AG09319 (cell line): ENCODE measurements at regions not wholly inside any gene's neighbourhood (a gene's known extent, or its start where the extent isn't known, plus 50 kb on each side); places are given as distances from the start of the nearest gene placed in this dataset.
"Not testable (repeated sequence)": the region's sequence is repeated elsewhere in the genome, so short reads cannot be mapped to it uniquely, and the experiment has no call there.

Experiments
- DNase-seq: peaks from one replicate; pipeline ENCODE4 v3.0.0-alpha.2; 2010; ENCODE audit warnings: low read depth; ENCODE audit errors: extremely low read depth
- CTCF ChIP-seq: IDR thresholded peaks from 2 replicates; pipeline ENCODE4 v1.5.1; 2011; ENCODE audit warnings: low read depth, mild to moderate bottlenecking, inconsistent platforms, low read length, moderate library complexity

DNA sequence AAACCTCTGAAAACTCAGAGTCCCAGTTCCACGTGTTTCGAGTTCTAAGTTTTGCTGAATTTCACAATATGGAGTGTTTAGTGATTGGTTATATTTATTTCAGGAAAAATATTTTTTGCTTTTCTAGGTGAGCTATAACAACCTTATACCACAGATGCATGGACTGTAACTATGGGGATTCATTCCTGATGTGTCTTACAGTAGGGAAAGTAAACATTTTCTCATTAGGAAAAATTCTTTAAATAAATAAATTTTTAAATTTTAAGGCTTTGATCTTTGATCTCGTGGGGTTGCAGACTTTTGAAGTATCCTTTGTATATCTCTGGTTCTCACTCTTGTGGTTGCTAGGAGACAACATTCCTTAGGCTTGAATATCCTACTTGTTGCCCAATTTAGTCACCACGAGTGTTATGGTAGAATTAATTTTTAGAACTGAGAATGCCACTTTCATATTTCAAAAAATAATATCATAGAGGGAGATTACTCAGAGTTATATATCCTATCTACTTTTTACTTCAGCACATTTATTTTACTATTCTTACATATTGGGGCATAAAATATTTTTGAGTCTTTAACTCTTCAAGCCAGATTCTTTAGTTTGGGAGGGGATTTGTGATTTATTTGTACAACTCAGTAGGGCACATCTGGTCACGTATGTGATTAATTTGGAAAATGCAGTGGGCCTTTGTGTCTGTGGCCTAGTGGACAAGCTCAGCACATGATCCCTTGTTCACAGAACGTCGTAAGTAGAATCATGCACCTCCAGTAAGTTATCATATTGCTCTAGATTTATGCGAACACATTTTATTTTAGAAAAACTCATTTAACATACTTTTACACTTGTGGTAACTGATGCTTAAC is 224.0 kb downstream of the TTC6 start:
- TF ChIP-seq CTCF = no peak
- DNase-seq = peak; percentile 1

- not testable (repeated sequence) for DNase-seq
These were observed 225.4 kb downstream of the TTC6 start for GRCh38 chr14:37820810-37821209.

GRCh38 chr14:37824939-37825712 is 229.7 kb downstream of the TTC6 start:
- TF ChIP-seq CTCF = no peak
- DNase-seq = no peak

DNA sequence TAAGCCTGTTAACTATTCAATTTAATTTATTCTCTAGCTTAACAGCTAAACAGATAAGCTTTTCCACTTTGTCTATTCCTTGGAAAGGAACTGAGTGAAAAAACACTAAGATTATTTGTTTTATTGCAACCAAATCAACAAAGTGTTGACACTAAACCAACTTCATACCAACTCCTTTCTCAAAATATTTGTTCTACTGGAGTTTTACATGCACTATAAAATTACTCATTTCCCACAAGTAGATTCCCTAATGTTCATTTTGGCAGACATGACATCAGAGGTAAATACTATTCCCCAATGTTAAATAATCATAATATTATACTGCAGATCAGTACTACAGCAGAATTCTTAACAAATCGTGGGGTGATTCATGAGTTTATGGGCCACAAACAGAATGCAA is 231.4 kb downstream of the TTC6 start:
- TF ChIP-seq CTCF = no peak
- no peak for DNase-seq

DNA sequence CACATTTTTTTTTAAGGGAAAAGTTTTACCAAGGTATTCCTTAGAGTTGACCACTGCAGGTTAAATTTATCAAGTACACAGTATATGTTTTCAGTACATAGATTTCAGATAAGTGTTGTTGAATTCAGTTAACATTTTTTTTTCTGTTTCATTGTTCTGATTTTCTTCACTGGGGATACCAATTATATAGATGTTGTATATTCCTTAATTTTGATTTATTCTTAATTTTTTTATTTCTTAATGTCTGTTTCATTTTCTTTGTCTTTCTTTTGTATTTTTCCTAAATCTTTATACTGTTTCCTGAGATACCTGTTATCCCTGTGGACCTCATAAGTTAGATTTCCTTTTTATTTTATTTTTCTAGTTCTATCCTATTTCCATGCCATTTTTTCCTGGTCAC is 234.8 kb downstream of the TTC6 start:
- no peak for DNase-seq
- TF ChIP-seq CTCF = no peak

- no peak for DNase-seq
- no peak for TF ChIP-seq CTCF
These were observed 238.8 kb downstream of the TTC6 start for GRCh38 chr14:37834275-37834674.

- not testable (repeated sequence) for DNase-seq
These were observed 243.3 kb downstream of the TTC6 start for GRCh38 chr14:37838778-37839177.

DNA sequence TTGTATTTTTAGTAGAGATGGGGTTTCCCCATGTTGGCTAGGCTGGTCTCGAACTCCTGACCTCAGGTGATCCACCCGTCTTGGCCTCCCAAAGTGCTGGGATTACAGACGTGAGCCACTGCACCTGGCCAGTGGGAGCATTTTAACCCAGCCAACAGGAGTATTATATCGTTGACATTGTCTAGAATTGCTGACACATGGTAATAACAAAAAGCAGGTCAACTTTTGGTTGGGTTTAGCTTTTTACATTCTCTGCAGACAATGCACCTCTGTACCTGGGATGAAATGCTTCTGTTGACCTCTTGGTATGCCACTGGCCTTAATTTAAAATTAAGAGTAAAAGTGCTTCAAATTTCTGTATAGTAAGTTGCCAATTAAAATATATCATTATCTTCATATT is 245.6 kb downstream of the TTC6 start:
- DNase-seq = not testable (repeated sequence)

- TF ChIP-seq CTCF = no peak
- no peak for DNase-seq
These were observed 246.7 kb downstream of the TTC6 start for GRCh38 chr14:37842106-37842505.
